WTC11 (cell line): ENCODE measurements at regions not wholly inside any gene's neighbourhood (a gene's known extent, or its start where the extent isn't known, plus 50 kb on each side); places are given as distances from the start of the nearest gene placed in this dataset.

ENCODE experiments used
- ATF2 ChIP-seq: sonication (generic); formaldehyde crosslinking; IDR thresholded peaks from 2 replicates; pipeline ENCODE4 v1.8.1; 2022; ENCODE audit warnings: low read depth, missing genetic modification reagents, borderline replicate concordance
- CTCF ChIP-seq: fragments of 200-600 bp; IDR thresholded peaks from 2 replicates; pipeline ENCODE4 v1.8.0; 2022; ENCODE audit warnings: antibody characterized with exemption
- RELA ChIP-seq: sonication (generic); formaldehyde crosslinking; IDR thresholded peaks from 2 replicates; pipeline ENCODE4 v1.8.1; 2022; ENCODE audit warnings: missing genetic modification reagents, mild to moderate bottlenecking, borderline replicate concordance
- TEAD4 ChIP-seq: sonication (generic); formaldehyde crosslinking; IDR thresholded peaks from 2 replicates; pipeline ENCODE4 v1.8.0; 2022; ENCODE audit warnings: mild to moderate bottlenecking, missing genetic modification reagents

- TF ChIP-seq CTCF (no peak), TEAD4 (CRISPR knock-in tag) (no peak), RELA (CRISPR knock-in tag) (no peak), ATF2 (CRISPR knock-in tag) (no peak)
These were observed 601.3 kb downstream of the BUD13 start for GRCh38 chr11:116171271-116172140.
